NCI-H1417 (cell line): ENCODE measurements at regions not wholly inside any gene's neighbourhood (a gene's known extent, or its start where the extent isn't known, plus 50 kb on each side); places are given as distances from the start of the nearest gene placed in this dataset.
A peak's percentile ranks its signal among the peaks of the same experiment; 100 is the strongest.

Experiments used
- DNase-seq, 3 experiments: peaks; one replicate each; lab custom pipeline; 2025; lab: John Stamatoyannopoulos, UW

DNA sequence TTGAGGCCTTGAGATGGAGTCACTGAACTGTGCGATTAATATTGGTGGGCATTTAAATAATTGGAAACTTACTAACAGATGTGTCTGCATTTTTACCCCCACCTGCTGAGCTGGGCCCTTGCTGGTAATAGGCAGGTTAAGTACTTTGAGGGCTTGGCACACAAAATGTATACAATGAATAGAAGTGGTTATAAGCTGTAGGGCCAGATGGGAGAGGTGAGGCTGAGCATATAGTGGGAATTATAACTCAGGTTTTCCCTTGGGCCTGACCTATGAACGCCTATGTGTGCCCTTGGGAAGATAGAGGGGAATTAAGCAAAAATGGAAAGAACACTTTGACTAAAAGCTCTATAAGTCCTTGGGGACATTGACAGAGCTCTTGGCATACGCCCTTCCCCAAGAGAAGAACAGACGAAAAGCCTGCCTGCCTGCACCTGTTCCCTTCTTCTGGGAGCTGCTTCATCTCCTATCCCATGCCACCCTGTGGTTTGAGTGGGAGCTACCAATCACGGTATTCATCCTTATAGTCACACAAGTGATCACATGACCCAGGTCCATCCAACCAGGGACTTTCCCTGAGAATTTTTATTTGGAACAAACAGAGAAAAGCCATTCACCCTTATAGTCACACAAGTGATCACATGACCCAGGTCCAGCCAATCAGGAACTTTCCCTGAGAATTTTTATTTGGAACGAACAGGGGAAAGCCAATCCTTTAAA lies 260.7 kb upstream of the CSF3R start:
- peak in 2 of 3 experiments; percentile 45 to 77 for DNase-seq

DNA sequence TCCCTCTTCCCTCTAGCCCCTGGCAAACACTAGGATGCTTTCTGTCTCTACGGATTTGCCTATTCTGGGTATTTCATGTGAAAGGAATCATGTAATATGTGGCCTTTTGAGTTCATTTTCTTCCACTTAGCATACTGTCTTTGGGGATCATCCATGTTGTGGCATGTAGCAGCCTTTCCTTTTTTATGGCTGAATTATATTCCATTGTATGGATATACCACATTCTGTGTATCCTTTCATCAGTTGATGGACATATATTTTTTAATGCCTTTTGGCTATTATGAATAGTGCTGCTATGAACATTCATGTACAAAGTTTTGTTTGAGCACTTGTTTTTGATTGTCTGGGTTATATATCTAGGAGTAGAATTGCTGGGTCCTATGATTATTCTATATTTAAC lies 258.4 kb upstream of the CSF3R start:
- DNase-seq = no peak

DNA sequence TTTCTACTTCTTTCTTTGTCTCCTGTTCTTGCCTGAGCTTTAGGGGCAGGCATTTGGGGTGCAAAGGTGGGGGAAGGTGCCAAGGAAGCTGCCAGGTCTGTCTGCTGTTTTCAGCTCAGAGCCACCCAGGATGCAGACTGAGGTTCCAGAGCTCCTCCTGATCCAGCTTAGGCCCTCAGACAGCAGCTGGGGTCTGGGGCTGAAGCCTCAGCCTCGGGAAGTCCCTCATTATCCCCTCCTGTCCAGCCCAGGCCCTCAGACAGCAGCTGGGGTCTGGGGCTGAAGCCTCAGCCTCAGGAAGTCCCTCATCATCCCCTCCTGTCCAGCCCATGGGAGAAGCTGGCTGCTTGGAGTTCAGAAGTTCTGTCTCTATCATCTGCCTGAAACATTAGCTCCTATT lies 257.7 kb upstream of the CSF3R start:
- no peak for DNase-seq

DNA sequence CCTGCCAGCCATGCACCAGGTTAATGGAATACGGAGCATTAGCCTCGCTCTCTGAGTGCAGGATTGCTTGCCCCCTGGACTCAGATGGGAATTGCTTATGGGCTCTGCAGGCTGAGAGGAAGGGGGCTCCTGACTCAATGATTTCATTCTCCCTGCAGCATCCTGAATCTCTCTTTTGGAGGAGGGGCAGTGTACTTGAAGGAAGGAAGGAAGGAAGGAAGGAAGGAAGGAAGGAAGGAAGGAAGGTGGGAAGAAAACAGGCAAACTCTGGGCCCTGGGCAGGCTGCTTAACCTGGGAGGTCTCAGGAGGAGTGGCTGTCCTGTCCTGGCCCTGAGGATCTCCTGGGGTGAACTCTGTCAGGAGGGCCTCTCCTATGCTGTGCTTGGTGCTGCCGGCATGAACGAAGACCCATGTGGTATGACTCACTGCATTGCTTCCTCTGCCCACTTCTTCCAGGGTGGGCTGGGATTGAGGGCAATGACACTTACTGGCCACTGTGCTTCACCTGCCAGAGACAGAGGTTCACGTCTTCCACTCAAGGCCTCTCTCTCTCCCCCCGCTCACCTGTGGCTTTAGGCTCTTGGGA lies 257.1 kb upstream of the CSF3R start:
- no peak for DNase-seq

DNA sequence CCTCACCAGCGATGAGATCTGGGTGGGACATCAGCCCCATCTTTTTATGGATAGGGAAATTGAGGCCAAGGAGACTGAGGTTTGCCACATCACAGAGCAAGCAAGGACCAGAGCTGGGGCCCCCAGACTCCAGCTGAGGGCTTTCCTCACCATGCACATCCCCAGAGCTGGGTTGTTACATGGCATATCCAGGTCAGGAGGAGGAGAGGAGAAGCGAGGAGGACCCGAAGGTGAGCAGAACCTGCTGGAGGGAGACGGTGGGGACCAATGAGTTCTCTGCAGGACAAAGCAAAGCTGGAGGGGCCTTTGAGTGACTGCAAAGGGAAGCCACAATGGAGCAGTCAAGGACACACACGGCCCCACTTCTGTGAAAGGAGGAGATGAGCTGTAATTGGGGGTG lies 255.5 kb upstream of the CSF3R start:
- no peak for DNase-seq

GRCh38 chr1:36737767-36738166 lies 255.1 kb upstream of the CSF3R start:
- DNase-seq = peak in 2 of 3 experiments; percentile 14 to 50

- DNase-seq = peak in 1 of 3 experiments; percentile 27
These were observed 254.4 kb upstream of the CSF3R start for GRCh38 chr1:36737038-36737555.

- no peak for DNase-seq
These were observed 253.4 kb upstream of the CSF3R start for GRCh38 chr1:36735939-36736730.

DNA sequence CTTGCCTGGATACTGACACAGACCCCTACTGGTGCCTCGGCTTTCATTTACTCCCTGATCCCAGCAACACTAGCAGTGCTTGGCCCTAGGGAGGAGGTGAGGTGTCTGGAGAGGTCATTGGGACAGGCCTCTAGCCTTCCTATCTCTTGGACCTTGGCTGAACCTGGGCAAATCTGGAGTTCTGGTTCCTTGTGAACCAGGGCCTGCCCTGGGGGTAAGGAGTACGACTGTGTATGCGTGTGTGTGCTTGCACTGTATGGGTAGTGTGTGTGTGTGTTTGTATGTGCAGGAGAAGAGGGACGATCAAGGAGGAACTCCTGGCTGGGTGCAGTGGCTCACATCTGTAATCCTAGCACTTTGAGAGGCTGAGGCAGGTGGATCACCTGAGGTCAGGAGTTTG lies 252.7 kb upstream of the CSF3R start:
- no peak for DNase-seq

- no peak for DNase-seq
These were observed 251.6 kb upstream of the CSF3R start for GRCh38 chr1:36734356-36734755.

- no peak for DNase-seq
These were observed 251.0 kb upstream of the CSF3R start for GRCh38 chr1:36733748-36734147.

DNA sequence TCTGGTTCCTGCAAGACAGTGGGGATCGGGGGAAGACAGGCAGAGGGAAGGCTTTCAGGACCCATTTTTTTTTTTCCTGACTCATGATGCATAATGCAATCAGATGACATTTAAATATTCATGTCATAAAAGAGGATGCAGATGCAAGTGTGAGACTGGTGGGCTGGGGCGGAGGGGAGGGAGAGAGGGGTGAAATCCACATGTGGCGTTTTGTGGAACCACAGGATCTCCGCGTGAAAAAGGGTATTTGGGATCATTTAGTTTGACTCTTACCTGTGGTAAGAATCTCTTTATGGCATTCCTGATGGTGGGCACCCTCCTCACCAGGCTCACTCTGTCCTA lies 249.3 kb upstream of the CSF3R start:
- no peak for DNase-seq

DNA sequence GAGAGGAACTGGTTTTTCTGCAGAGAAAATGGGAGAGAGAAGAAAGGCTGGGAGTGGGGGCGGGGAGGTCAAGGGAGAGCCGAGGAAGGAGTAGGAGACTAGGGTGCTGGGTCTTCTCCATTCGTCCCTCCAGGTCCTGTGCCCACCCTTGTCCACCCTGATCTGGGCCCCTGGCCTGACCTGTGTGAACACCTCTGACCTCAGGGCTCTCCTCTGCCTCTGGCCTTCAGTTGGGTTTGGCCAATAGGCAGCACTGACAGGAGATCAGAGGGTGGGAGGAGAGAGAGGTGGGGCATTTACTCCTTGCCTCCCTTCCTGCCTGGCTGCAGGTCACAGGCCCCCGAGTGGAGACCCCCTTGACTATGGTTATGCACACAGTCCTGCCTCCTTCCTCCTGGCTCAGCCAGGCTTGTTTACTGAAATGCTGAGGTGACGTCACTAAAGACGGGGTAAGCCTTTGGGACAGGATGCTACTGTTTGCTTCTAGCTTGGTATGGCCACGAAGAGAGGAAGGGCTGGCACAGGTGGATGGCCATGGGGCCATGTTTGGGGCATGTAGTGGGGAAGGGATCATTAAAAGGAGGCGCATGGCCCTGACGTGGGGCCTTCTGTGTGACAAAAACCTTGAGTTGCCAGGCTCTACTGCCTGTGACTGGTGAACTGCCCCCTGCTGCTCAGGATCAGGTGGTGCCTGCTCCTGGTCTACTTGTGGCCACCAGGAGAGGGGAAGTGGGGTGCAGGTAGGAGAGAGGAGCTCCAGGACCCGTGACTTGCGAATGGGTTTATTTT lies 248.7 kb upstream of the CSF3R start:
- no peak for DNase-seq

DNA sequence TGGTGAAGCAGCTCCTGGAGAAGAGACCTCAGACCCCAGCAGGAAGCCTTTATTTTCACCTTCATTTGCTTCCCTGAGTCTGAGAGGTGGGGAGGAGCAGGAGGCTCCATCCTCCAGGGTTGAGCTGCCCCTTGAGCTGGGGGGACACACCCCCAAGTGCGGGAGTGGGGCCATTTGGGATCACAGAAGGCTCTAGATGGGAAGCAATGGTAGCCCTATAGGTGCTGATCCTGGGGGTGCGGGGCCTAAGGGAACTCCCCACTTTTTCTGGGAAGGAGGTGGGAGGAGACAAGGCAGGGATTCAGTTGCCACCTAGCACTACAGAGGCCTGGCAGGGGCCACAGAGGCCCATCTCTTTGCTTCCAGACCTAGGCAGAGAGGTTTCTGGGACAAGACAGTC lies 247.9 kb upstream of the CSF3R start:
- DNase-seq = no peak

DNA sequence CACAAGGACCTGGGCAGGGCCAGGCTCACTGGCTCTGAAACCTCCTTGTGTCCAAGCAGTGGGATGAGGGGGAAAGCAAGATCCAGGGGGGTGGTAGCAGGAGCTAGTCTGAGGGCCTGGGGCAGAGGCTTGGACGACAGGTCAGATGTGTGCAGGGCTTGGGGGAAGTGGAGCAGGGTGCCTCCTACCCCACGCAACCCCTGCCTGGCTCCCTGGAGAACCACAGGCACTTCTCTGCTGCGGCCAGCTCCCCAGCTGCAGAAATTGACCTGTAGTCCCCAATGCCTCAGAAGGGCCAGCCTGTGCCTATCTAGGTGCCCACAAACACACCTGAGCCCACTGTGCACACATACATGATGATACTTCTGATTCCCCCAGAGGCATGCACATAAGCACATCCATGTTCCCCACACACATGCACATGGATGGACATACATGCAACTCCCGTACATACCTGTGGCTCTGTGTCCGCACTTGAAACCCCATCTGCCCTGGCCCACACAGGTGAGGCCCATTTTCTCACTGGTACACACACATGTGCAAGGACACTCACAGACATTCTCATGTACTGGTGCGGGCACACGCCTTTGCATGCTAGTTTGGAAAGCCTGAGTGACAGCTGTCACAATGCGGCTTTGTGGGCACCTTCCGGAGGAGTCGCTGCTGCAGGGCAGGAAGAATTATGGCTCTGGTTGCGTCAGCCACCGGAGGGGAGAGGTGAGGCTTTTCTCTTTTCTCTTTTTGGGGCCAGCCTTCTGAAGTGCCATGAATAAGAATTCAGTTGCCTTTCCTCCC lies 247.2 kb upstream of the CSF3R start:
- no peak for DNase-seq

GRCh38 chr1:36729289-36729688 lies 246.6 kb upstream of the CSF3R start:
- no peak for DNase-seq

GRCh38 chr1:36728846-36729245 lies 246.1 kb upstream of the CSF3R start:
- no peak for DNase-seq

DNA sequence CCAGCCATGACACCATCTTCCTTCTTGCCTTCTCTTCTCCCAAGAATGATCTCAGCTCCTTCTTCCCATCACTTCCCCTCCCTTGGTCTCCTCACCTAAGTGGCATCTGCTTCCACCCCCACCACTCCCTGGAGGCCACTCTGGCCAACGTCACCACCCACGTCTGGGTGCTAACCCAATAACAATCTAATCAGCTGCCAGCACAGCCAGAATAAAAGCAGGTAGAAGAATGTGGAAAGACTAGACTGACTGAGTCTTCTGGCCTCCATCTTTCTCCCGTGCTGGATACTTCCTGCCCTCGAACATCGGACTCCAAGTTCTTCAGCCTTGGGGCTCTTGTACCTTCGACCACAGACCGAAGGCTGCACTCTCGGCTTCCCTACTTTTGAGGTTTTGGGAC lies 245.3 kb upstream of the CSF3R start:
- no peak for DNase-seq

DNA sequence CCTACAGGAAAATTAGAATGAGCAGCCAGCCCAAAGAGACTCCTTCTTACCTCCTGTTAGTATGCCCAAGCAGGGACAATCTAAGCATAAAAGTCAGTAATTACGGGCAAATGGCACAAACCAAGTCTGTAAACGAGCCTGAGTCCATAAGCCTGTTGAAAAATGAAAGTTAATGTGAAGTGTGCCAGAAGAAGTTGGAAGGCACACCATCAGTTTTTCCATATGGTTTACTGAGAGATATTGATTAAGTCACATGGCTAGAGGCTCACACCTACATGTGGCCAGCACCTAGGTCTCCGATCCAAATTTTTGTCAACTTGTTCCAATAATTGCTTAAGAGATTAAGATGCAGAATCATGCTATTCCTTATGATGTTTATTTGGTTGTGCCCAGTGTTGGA lies 242.4 kb upstream of the CSF3R start:
- no peak for DNase-seq

DNA sequence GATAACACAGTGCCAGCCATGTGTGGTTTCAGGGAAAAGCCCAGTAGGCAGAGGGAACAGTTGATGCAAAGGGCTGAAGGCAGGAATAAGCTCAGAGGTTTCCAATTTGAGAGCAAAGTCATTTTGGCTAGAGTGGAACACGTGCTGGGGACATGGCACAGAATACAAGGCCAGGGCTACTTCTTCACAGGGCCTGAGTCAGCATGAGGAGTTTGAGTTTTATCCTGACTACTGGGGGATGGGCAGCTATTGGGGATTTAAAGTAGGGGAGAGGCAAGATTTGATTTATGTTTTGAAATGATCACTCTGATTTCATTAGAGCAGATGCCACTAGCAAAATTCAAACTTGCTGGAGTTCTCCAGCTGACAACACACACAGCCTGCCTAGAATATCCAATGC lies 241.1 kb upstream of the CSF3R start:
- no peak for DNase-seq

DNA sequence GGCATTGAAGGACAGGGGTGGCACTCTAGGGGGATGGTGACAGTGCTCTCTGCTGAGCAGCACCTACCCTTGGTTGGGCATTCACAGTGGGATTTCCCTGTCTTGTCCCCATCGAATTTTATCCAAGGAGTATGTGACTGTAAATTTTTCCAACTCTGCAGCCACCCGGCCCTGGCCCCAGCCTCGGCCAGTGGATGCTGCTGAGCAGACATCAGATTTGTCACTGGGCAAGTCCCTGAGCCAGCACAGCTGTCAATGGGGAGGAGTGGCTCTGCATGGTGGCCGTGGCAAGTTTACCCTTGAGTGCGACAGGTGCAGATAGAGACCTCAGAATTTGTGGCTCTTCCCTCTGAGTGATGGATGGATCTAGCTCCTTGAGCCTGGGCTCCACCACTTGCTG lies 240.2 kb upstream of the CSF3R start:
- peak in 2 of 3 experiments; percentile 5 to 38 for DNase-seq
